Hematopoietic multipotent progenitor cell treated with erythropoietin and hydrocortisone succinate and interleukin-3 and kit ligand, for 17 days (in vitro differentiated cells): ENCODE measurements at regions not wholly inside any gene's neighbourhood (a gene's known extent, or its start where the extent isn't known, plus 50 kb on each side); places are given as distances from the start of the nearest gene placed in this dataset.
"Not testable (repeated sequence)": the region's sequence is repeated elsewhere in the genome, so short reads cannot be mapped to it uniquely, and the experiment has no call there.

Source experiments
- DNase-seq: peaks from one replicate; pipeline ENCODE4 v3.0.0-alpha.2; 2015; ENCODE audit warnings: low spot score

- DNase-seq = no peak
These were observed 129.3 kb downstream of the LNPK start for GRCh38 chr2:175872721-175873120.

GRCh38 chr2:175872005-175872348, 130.1 kb downstream of the LNPK start:
- no peak for DNase-seq

GRCh38 chr2:175871331-175872004, 130.6 kb downstream of the LNPK start:
- no peak for DNase-seq

- no peak for DNase-seq
These were observed 136.4 kb downstream of the LNPK start for GRCh38 chr2:175865716-175866115.

GRCh38 chr2:175864137-175864850, 137.8 kb downstream of the LNPK start:
- no peak for DNase-seq

- no peak for DNase-seq
These were observed 140.1 kb downstream of the LNPK start for GRCh38 chr2:175861958-175862357.

GRCh38 chr2:175855794-175856453, 146.1 kb downstream of the LNPK start:
- no peak for DNase-seq

- no peak for DNase-seq
These were observed 146.8 kb downstream of the LNPK start for GRCh38 chr2:175855236-175855635.

- no peak for DNase-seq
These were observed 147.4 kb downstream of the LNPK start for GRCh38 chr2:175854665-175855064.

GRCh38 chr2:175854129-175854528, 147.9 kb downstream of the LNPK start:
- no peak for DNase-seq

GRCh38 chr2:175853616-175853890, 148.5 kb downstream of the LNPK start:
- DNase-seq = no peak

GRCh38 chr2:175852879-175853615, 149.0 kb downstream of the LNPK start:
- DNase-seq = no peak

GRCh38 chr2:175847128-175847527, 154.9 kb downstream of the LNPK start:
- DNase-seq = no peak

GRCh38 chr2:175844169-175844568, 157.9 kb downstream of the LNPK start:
- DNase-seq = no peak

- DNase-seq = no peak
These were observed 158.4 kb downstream of the LNPK start for GRCh38 chr2:175843625-175844024.

- DNase-seq = no peak
These were observed 159.1 kb downstream of the LNPK start for GRCh38 chr2:175842996-175843395.

- not testable (repeated sequence) for DNase-seq
These were observed 161.3 kb downstream of the LNPK start for GRCh38 chr2:175840765-175841164.

- DNase-seq = no peak
These were observed 161.8 kb downstream of the LNPK start for GRCh38 chr2:175840256-175840655.

- no peak for DNase-seq
These were observed 163.1 kb downstream of the LNPK start for GRCh38 chr2:175838979-175839378.

- no peak for DNase-seq
These were observed 165.0 kb downstream of the LNPK start for GRCh38 chr2:175837046-175837445.

GRCh38 chr2:175836361-175836760, 165.7 kb downstream of the LNPK start:
- no peak for DNase-seq

GRCh38 chr2:175834477-175834876, 167.6 kb downstream of the LNPK start:
- DNase-seq = no peak

- no peak for DNase-seq
These were observed 169.2 kb downstream of the LNPK start for GRCh38 chr2:175832866-175833265.
